HepG2 (cell line): ENCODE measurements at regions not wholly inside any gene's neighbourhood (a gene's known extent, or its start where the extent isn't known, plus 50 kb on each side); places are given as distances from the start of the nearest gene placed in this dataset.

Experiments
- KDM2A ChIP-seq: sonication (generic); formaldehyde crosslinking; IDR thresholded peaks from 2 replicates; pipeline ENCODE4 v1.4.0; 2020; ENCODE audit warnings: low read depth, missing genetic modification reagents, borderline replicate concordance
- MAFF ChIP-seq: IDR thresholded peaks from 2 replicates; pipeline ENCODE4 v1.6.1; 2011; ENCODE audit warnings: low read depth, low read length, improper control_type of control experiment
- YY1 ChIP-seq: IDR thresholded peaks from 2 replicates; pipeline ENCODE4 v1.6.1; 2011; ENCODE audit warnings: low read length, low read depth, moderate library complexity, mild to moderate bottlenecking; ENCODE audit not compliant: insufficient read depth, insufficient replicate concordance
- ZNF10 ChIP-seq: sonication (generic); formaldehyde crosslinking; IDR thresholded peaks from 2 replicates; pipeline ENCODE4 v1.4.0; 2020; ENCODE audit warnings: mild to moderate bottlenecking, low read depth, missing genetic modification reagents, borderline replicate concordance
- ZNF788 ChIP-seq: sonication (generic); formaldehyde crosslinking; IDR thresholded peaks from 2 replicates; pipeline ENCODE4 v1.5.0; 2020; ENCODE audit warnings: mild to moderate bottlenecking, missing genetic modification reagents, borderline replicate concordance
- TF ChIP-seq, protein P1 (sequence below): IDR thresholded peaks from 2 replicates; pipeline ENCODE4 v1.6.1; 2016
- TF ChIP-seq, protein P2 (sequence below): sonication (generic); formaldehyde crosslinking; IDR thresholded peaks from 2 replicates; pipeline ENCODE4 v1.4.0; 2020; ENCODE audit warnings: missing genetic modification reagents
- TF ChIP-seq, protein P3 (sequence below): sonication (generic); formaldehyde crosslinking; IDR thresholded peaks from 2 replicates; pipeline ENCODE4 v1.5.0; 2020; ENCODE audit warnings: mild to moderate bottlenecking, missing genetic modification reagents

- TF ChIP-seq ZNF788 (CRISPR knock-in tag) = no peak
- no peak for TF ChIP-seq ZNF10 (CRISPR knock-in tag)
- TF ChIP-seq YY1 = no peak
- TF ChIP-seq, protein P1, sequence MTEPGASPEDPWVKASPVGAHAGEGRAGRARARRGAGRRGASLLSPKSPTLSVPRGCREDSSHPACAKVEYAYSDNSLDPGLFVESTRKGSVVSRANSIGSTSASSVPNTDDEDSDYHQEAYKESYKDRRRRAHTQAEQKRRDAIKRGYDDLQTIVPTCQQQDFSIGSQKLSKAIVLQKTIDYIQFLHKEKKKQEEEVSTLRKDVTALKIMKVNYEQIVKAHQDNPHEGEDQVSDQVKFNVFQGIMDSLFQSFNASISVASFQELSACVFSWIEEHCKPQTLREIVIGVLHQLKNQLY = no peak
- TF ChIP-seq KDM2A (CRISPR knock-in tag) = no peak
- TF ChIP-seq, protein P2, sequence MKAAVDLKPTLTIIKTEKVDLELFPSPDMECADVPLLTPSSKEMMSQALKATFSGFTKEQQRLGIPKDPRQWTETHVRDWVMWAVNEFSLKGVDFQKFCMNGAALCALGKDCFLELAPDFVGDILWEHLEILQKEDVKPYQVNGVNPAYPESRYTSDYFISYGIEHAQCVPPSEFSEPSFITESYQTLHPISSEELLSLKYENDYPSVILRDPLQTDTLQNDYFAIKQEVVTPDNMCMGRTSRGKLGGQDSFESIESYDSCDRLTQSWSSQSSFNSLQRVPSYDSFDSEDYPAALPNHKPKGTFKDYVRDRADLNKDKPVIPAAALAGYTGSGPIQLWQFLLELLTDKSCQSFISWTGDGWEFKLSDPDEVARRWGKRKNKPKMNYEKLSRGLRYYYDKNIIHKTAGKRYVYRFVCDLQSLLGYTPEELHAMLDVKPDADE (CRISPR knock-in tag) = no peak
- TF ChIP-seq, protein P3, sequence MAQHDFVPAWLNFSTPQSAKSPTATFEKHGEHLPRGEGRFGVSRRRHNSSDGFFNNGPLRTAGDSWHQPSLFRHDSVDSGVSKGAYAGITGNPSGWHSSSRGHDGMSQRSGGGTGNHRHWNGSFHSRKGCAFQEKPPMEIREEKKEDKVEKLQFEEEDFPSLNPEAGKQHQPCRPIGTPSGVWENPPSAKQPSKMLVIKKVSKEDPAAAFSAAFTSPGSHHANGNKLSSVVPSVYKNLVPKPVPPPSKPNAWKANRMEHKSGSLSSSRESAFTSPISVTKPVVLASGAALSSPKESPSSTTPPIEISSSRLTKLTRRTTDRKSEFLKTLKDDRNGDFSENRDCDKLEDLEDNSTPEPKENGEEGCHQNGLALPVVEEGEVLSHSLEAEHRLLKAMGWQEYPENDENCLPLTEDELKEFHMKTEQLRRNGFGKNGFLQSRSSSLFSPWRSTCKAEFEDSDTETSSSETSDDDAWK (CRISPR knock-in tag) = no peak
- TF ChIP-seq MAFF = no peak
Observed at GRCh38 chr10:2251631-2252030, 514.3 kb upstream of the ADARB2 start.
